Osteoblast (primary cell): ENCODE measurements at regions not wholly inside any gene's neighbourhood (a gene's known extent, or its start where the extent isn't known, plus 50 kb on each side); places are given as distances from the start of the nearest gene placed in this dataset.

Experiments used
- DNase-seq: peaks from one replicate; pipeline ENCODE4 v3.0.0; 2011; ENCODE audit warnings: low spot score, mixed read lengths; ENCODE audit not compliant: insufficient read length; ENCODE audit errors: missing footprints
- H2AFZ ChIP-seq: 2 replicates; pipeline ENCODE4 v1.6.0; 2011; ENCODE audit warnings: mild to moderate bottlenecking, low read length
- H3K27ac ChIP-seq: 2 replicates; pipeline ENCODE4 v1.5.1; 2011; ENCODE audit warnings: mild to moderate bottlenecking, low read depth, low read length, moderate library complexity
- H3K27me3 ChIP-seq: 2 replicates; pipeline ENCODE4 v1.6.0; 2012; ENCODE audit warnings: mild to moderate bottlenecking, control low read depth, inconsistent platforms, low read length, moderate library complexity; ENCODE audit not compliant: insufficient read depth
- H3K36me3 ChIP-seq: 2 replicates; pipeline ENCODE4 v1.5.1; 2011; ENCODE audit warnings: mild to moderate bottlenecking, low read length, control low read depth, moderate library complexity; ENCODE audit not compliant: insufficient read depth
- H3K4me1 ChIP-seq: 2 replicates; pipeline ENCODE4 v1.5.1; 2011; ENCODE audit warnings: mild to moderate bottlenecking, low read length, control low read depth, moderate library complexity; ENCODE audit not compliant: insufficient read depth
- H3K4me2 ChIP-seq: 2 replicates; pipeline ENCODE4 v1.6.0; 2011; ENCODE audit warnings: mild to moderate bottlenecking, low read length; ENCODE audit not compliant: insufficient read depth
- H3K4me3 ChIP-seq: fragments of 200-600 bp; sonication (generic); 3 replicates; pipeline ENCODE4 v1.5.1; 2012; ENCODE audit warnings: mild to moderate bottlenecking, low read length, inconsistent platforms; ENCODE audit not compliant: insufficient read depth
- H3K79me2 ChIP-seq: 2 replicates; pipeline ENCODE4 v1.6.0; 2012; ENCODE audit warnings: mild to moderate bottlenecking, low read length, control low read depth, inconsistent platforms; ENCODE audit not compliant: insufficient read depth
- H3K9me3 ChIP-seq: 2 replicates; pipeline ENCODE4 v1.5.1; 2011; ENCODE audit warnings: low read depth, low read length, control low read depth
- H4K20me1 ChIP-seq: 2 replicates; pipeline ENCODE4 v1.6.0; 2012; ENCODE audit warnings: mild to moderate bottlenecking, low read length, control low read depth; ENCODE audit not compliant: insufficient read depth
- CTCF ChIP-seq: IDR thresholded peaks from 2 replicates; pipeline ENCODE4 v1.5.1; 2011; ENCODE audit warnings: mild to moderate bottlenecking, low read depth, low read length, moderate library complexity; ENCODE audit errors: extremely low read depth

DNA sequence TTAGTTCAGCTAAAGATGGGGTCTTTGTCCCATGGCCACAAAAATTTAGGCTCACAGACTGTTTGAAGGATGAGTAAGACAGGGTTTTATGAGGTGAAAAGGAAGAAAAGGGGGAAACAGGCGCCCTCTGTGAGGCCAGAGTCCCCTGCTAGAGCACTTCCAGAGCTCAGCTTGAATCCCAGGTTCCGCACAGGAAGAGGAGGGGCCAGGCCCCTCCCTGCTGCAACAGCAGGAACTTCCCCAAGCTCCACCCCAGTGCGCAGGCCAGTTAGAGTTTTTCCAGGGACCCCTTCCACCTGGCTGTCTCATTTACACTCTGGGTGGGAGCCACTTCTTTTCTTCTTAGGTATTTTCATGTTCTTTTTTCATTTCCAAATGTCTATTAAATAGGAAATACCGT, 480.8 kb downstream of the PSAT1 start:
- no peak for TF ChIP-seq CTCF
- H3K79me2 ChIP-seq, result no peaks in the 10 kb centered on the region
- no peak overlapping the region for H3K4me2 ChIP-seq
- peak overlapping the region; percentile 50 for H2AFZ ChIP-seq
- no peaks in the 10 kb centered on the region for H3K4me1 ChIP-seq
- H3K9me3 ChIP-seq, result no peaks in the 10 kb centered on the region
- H3K27me3 ChIP-seq, result no peaks in the 10 kb centered on the region
- H3K27ac ChIP-seq, result no peak overlapping the region
- no peaks in the 10 kb centered on the region for H4K20me1 ChIP-seq
- H3K4me3 ChIP-seq, result no peak overlapping the region
- no peaks in the 10 kb centered on the region for H3K36me3 ChIP-seq
- DNase-seq, result no peak

- Histone ChIP-seq H3K27ac (no peak overlapping the region), H3K9me3 (no peaks in the 10 kb centered on the region), H3K4me1 (no peaks in the 10 kb centered on the region), H3K27me3 (no peaks in the 10 kb centered on the region), H3K4me3 (no peak overlapping the region), H2AFZ (no peak overlapping the region), H3K4me2 (no peak overlapping the region), H3K36me3 (no peaks in the 10 kb centered on the region), H3K79me2 (no peaks in the 10 kb centered on the region), H4K20me1 (no peaks in the 10 kb centered on the region)
- TF ChIP-seq CTCF, result no peak
- DNase-seq, result no peak
Observed at GRCh38 chr9:78778318-78778717, 481.4 kb downstream of the PSAT1 start.

DNA sequence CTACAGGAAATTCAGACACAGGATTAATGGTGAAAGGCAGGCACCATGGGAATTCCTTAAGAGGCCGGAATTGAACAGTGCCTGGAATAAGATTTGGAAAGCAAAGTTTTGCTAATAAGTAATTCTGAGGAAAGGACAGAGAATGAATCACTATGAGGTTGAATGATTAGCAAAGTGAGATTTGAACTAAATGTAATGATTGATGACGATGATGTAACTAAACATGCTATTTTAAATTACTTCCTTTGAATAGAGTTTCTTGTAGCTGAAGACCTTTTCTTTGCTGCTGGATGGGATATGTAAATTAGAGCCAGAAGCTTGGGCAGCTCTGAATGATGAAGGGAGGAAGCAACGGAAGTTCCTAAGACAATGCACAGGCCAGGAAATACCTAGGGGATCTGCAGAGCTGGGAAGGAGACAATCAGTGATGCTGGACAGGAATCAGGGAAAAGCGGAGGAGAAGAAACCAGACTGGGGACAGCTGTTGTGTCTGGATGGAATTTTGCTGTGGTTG, 482.0 kb downstream of the PSAT1 start:
- Histone ChIP-seq H2AFZ (no peak overlapping the region), H3K4me3 (no peak overlapping the region), H4K20me1 (no peaks in the 10 kb centered on the region), H3K4me2 (no peak overlapping the region), H3K27ac (no peak overlapping the region), H3K4me1 (no peaks in the 10 kb centered on the region), H3K9me3 (no peaks in the 10 kb centered on the region), H3K27me3 (no peaks in the 10 kb centered on the region), H3K36me3 (no peaks in the 10 kb centered on the region), H3K79me2 (no peaks in the 10 kb centered on the region)
- peak; percentile 22 for DNase-seq
- TF ChIP-seq CTCF, result no peak

- Histone ChIP-seq H3K9me3 (no peaks in the 10 kb centered on the region), H4K20me1 (no peaks in the 10 kb centered on the region), H3K79me2 (no peaks in the 10 kb centered on the region), H3K4me3 (no peak overlapping the region), H3K27ac (no peak overlapping the region), H3K36me3 (no peaks in the 10 kb centered on the region), H3K4me2 (no peak overlapping the region), H3K4me1 (peaks cover 5% of the 10 kb centered on the region), H2AFZ (no peak overlapping the region), H3K27me3 (no peaks in the 10 kb centered on the region)
- DNase-seq, result no peak
- TF ChIP-seq CTCF, result no peak
Observed at GRCh38 chr9:78781681-78782080, 484.8 kb downstream of the PSAT1 start.
